ENCODE measurements at regions not wholly inside any gene's neighbourhood (a gene's known extent, or its start where the extent isn't known, plus 50 kb on each side); places are given as distances from the start of the nearest gene placed in this dataset.

DNA sequence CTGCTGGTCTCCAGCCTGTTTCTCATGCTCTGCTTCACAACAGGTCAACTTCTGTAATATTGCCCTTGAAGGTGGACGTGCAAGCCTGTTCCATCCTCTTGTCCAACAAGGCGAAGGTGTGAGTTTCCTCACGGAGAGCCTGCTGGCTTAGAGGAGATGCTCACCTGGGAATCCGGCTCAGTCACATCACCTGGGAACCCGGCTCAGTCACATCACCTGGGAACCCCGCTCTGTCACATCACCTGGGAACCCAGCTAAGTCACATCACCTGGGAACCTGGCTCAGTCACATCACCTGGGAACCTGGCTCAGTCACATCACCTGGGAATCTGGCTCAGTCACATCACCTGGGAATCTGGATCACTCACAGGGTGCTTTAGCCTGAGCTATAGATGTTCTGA, 230.1 kb downstream of the ERMARD start:
- no peaks in the 10 kb centered on the region for H3K9me3 ChIP-seq
- no peaks in the 10 kb centered on the region for H3K36me3 ChIP-seq
- intact Hi-C loops (cut with DNase I): no loop called here
- DNase-seq (ENCODE audit: low spot score in 2 of 2): no peak
- TF ChIP-seq CTCF (IDR thresholded peaks at IDR 0.05): no peak
- no peak overlapping the region for H3K27ac ChIP-seq
- no peaks in the 10 kb centered on the region for H3K4me1 ChIP-seq
- H3K27me3 ChIP-seq: no peaks in the 10 kb centered on the region
- H3K4me3 ChIP-seq: no peak overlapping the region

- DNase-seq (ENCODE audit: low spot score in 2 of 2): no peak
- Histone ChIP-seq H3K4me1 (no peaks in the 10 kb centered on the region), H3K4me3 (no peak overlapping the region), H3K9me3 (no peaks in the 10 kb centered on the region), H3K27me3 (no peaks in the 10 kb centered on the region), H3K27ac (no peak overlapping the region), H3K36me3 (no peaks in the 10 kb centered on the region)
- intact Hi-C loops (cut with DNase I): no loop called here
- TF ChIP-seq CTCF (IDR thresholded peaks at IDR 0.05): no peak
Observed at GRCh38 chr6:169980826-169981450, 229.5 kb downstream of the ERMARD start.

- no peak for TF ChIP-seq CTCF (IDR thresholded peaks at IDR 0.05)
- DNase-seq (ENCODE audit: low spot score in 2 of 2): no peak
- H3K27me3 ChIP-seq: no peaks in the 10 kb centered on the region
Observed at GRCh38 chr6:169979873-169980432, 228.5 kb downstream of the ERMARD start.

DNA sequence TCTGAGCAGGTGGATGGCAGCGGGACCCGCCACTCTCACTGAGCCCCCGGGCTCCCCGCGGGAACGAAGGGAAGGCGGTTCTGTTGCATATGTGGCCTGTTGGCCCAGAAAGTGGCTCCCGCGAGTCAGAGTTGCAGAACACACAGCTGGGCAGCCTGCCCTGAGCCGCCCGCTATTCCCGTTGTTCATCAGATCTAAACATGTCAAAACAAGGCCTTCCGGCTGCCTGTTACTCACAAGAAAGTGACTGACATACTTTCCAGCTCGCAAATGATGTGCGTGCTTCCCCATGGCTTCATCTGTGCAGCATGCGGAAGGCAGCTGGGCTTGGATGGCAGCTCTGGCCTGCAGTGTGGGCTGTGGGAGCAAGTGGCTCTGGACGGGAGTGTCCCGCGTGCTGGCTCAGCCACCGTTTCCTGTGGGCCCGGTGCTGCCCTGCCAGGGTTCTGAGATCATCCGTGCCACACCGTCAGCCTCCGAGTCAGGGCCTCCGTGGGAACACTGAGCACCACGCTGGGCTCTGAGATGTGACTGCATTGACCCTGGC, 227.3 kb downstream of the ERMARD start:
- no peaks in the 10 kb centered on the region for H3K36me3 ChIP-seq
- H3K9me3 ChIP-seq: no peaks in the 10 kb centered on the region
- H3K27me3 ChIP-seq: no peaks in the 10 kb centered on the region
- peak in 1 of 2 donors; percentile 6 for DNase-seq (ENCODE audit: low spot score in 2 of 2)
- no peak overlapping the region for H3K4me3 ChIP-seq
- no peak overlapping the region for H3K27ac ChIP-seq
- no peaks in the 10 kb centered on the region for H3K4me1 ChIP-seq
- intact Hi-C loops (cut with DNase I): no loop called here
- no peak for TF ChIP-seq CTCF (IDR thresholded peaks at IDR 0.05)

More at GRCh38 chr6:169979873-169980432, 228.5 kb downstream of the ERMARD start:
- intact Hi-C loops (cut with DNase I): no loop called here
- H3K4me1 ChIP-seq: no peaks in the 10 kb centered on the region
- no peak overlapping the region for H3K4me3 ChIP-seq
- no peaks in the 10 kb centered on the region for H3K9me3 ChIP-seq
- no peak overlapping the region for H3K27ac ChIP-seq
- no peaks in the 10 kb centered on the region for H3K36me3 ChIP-seq

- Histone ChIP-seq H3K27me3 (no peaks in the 10 kb centered on the region), H3K27ac (no peak overlapping the region), H3K4me1 (no peaks in the 10 kb centered on the region), H3K9me3 (no peaks in the 10 kb centered on the region), H3K36me3 (no peaks in the 10 kb centered on the region), H3K4me3 (no peak overlapping the region)
- intact Hi-C loops (cut with DNase I): no loop called here
- DNase-seq (ENCODE audit: low spot score in 2 of 2): peak in 1 of 2 donors; percentile 4
- no peak for TF ChIP-seq CTCF (IDR thresholded peaks at IDR 0.05)
Observed at GRCh38 chr6:169977434-169978265, 226.2 kb downstream of the ERMARD start.
